8988T (cell line): ENCODE measurements at regions not wholly inside any gene's neighbourhood (a gene's known extent, or its start where the extent isn't known, plus 50 kb on each side); places are given as distances from the start of the nearest gene placed in this dataset.

ENCODE experiments used
- DNase-seq: peaks from one replicate; pipeline ENCODE4 v3.0.0; 2011

DNA sequence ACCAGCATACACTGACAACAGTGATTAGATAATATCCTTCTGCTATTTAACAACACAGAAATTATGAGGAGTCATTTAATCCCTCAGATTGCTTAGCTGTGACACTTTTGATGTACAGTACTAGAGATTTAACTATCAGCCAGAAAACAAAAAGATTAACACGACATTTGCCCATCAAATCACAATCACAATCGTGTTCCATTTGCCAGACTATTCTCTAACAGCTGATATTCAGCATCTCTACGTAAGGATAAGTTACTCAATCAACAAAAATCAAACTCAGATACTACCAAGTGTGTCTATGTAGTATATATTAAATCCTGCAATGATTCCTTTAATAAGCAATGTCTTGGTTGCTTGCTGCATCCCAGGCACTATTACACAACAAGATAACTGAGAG lies 558.7 kb upstream of the USP15 start:
- no peak for DNase-seq

DNA sequence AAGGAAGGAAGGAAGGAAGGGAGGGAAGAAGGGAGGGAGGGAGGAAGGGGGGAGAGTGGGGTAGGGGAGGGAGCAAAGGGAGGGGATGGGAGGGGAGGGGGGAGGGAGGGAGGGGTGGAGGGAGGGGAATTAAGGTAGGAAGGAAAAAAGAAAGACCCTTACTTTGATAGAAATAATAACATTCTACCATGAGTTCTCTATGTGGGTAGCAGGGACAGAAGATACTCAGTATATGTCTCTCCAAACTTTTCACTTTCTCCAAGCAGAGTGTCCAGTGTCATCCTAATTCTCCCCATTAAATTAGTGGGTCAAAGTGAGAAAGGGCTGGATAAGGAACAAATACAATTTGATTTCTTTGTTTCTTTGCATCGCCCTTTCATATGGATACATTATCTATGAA lies 553.4 kb upstream of the USP15 start:
- DNase-seq, result no peak

DNA sequence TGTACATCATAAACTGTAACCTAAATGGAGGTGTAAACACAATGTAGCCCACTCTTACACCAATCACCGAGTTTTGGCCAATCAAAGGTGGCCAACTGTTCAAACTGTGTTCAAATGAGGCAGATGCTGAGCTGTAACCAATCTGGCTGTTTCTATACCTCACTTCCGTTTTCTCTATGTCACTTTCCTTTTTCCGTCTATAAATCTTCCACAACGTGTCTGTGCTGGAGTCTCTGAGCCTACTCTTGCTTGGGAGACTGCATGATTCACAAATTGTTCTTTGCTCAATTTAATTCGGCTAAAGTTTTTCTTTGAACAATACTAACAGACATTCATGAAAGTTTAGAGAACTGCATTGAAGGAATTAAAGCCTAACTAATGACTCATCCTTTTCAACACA lies 547.1 kb upstream of the USP15 start:
- no peak for DNase-seq

DNA sequence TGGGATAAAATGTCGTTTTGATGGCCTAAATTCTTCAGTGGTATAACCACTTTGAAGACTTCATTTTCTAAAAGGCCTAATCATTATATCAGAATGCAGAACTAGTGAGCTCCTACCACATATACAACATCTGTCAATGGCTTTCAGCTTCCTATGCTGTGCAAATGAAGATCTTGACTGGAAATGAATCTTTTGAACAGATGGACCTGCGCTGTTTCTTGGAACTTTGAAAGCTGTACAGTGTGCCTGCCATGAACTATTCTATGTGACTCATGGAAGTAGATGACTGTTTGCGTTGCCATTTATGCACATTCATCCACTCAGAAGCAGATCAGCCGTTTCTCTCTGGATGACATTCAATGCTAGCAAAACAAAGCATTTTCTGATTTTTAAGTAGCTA lies 542.2 kb upstream of the USP15 start:
- no peak for DNase-seq

DNA sequence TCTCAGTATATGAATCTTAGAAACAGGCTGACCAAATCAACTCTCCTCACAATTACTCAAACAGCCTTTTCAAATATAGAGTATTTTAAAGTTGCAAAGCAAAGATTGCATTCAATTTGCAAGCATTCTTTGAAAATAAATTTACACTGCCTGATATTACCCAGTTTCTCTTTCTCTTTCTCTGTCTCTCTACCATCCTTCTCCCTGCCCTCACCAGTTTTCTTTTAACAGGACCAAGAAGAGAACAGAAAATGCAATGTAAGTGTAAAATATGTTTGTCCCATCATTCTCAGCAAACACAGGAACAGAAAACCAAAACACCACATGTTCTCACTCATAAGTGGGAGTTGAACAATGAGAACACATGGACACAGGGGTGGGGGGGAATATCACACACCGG lies 520.3 kb upstream of the USP15 start:
- DNase-seq, result no peak

DNA sequence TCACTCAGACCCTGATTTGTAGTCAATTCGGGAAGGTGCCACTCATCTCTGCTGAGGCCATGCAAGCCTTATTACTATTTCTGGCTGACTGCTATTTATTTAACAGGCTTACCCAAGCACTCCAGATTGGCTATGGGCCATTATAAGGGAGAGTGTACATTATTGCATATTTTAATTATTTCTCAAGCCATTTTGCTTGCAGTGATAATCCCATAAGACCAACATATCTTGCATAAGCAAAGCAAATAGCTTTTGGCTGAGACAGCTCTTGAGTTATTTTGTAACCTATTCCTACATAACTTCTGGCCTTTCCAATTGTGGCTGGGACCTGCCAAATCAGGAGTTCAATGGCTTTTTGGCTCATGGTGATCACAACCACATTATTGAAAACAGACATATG lies 509.6 kb upstream of the USP15 start:
- DNase-seq, result no peak

DNA sequence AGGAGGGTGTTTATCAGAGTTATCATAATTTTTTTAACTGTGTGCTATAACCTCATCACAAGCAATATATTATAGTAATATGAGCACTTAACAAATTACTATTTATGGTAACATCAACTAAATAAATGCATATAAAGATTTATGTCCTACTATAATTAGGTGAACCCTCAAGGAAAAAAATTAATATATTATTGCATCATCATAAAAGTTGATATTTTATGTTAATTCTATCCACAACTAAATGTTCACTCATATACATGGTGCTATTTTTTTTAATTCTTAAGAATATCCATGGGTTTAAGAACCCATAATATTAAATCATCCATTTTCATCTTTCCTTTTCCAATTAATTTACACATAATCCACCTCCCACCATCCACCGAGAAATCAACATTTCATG lies 506.0 kb upstream of the USP15 start:
- DNase-seq, result no peak

DNA sequence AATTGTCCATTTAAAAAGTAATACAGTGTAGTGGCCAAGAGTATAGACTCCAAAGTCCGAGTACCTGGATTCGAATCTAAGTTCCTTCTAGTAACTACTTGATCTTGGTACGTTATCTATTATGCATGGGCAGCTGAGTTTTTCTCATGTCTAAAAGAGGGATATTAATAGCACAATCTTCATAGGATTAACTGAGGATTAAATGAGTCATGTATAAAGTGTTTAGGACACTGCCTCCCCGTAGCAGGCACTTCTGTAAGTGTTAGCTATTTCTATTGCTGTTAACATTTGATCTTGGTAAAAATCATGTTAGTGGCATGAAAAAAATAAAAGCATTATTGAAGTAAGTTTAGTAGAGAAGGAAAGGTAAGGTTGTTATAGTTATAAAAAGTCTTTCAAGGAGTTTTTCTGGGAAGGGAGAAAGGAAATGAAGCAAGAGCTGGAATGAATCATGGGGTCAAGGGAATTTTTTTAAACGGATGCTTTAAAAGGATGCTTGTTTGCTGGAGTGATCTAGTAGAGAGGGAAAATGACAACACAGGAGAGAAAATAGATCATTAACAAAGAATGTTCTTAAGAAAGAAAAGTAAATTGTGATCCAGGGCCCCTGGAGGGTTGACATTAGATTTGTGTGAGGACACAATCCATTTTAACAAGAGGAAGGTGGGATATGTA lies 502.2 kb upstream of the USP15 start:
- no peak for DNase-seq

DNA sequence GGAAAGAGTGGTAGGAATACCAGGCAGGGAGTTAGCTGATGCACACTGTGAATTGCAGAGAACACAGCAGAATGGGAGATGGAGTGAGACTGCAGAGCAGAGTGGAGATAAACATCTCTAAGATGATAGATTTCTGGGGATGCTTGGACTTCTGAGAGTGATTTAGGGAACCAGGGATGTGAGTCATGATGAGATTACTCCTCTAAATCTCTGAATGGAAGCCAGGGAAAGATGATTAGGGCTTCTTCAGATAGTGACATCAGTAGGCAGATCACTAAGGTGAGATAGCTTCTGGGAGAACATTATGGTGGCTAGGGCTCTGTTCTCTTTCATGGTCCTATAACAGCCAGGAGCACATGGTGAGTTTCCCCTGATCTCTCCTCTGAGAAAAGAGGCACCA lies 501.5 kb upstream of the USP15 start:
- no peak for DNase-seq

DNA sequence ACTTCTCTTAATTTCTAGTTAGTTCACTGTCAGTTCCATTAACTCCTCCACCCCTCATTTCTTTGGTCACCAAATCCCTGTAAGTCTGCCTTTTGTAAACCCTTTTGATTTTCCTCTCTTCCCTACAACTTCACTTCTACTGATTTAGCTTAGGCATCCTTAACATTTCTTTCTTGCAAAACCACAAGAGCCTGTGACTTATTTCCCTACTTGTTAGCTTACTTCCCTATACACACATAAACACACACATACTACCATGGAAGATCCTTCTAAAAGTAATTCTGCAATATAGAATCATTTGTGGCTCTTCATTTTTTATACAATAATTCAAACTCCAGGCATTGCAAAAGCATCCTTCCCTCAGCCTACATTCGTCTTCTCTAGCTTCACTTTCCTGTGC lies 494.3 kb upstream of the USP15 start:
- DNase-seq, result no peak

DNA sequence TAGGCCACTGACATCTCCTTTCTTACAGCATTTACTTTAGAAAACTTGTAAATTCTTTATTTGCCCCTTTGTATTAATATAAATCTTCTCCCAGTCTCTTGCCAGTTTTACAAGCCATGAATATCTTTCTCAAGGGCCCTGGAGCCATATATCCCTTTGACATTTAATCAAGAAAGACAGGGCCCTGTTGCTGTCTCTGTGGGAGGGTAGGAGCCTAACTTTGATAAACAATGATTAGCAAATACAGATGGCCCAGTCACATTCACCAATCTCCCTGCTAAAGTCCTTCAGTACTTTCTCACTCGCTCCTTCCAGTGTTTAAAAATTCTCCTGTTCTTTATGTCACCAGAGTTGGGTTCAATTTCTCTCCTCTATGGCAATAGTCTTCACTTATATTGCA lies 479.8 kb upstream of the USP15 start:
- DNase-seq, result no peak

DNA sequence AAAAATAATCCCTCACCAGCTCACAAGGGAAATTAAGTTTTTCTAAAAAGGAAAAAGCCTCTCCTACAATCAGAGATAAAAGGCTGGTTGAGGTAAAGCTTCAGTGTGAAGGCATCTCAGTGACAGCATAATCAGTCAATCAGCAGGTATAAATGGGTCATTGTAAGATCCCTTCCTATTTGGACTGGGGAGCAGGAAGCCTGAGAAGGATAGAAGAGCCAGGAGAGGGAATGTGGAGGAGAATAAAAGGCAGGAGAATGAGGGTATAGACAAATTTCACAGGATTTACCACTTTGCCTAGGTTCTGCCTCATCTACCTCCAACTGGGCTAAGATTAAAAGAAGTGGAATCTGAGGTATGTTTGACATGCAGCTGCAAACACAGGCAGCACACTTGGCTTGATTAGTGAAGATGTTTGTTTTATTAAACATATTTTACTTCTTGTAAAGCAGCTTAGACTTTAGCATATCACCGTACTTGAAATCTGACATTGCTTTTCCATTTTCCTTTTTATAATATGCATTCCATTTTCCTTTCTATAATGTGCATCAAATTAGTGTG lies 479.1 kb upstream of the USP15 start:
- no peak for DNase-seq

DNA sequence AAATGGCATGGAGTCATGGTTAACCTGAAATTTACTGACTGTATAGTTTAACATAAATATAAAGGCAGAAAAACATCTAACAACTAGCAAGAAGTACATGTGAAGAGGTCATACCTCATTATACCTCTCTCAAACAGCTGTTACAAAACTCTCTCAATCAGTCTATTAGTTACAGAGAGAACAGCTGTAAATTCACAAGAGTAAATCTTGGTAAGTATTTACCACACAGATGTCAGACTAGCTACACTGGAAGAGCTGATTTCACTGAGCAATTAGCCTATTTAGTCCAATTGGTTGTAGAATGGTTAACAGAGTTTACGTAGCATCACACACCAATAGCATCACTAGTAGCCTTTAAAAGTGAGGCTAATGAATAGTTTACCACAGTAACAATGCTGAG lies 463.4 kb upstream of the USP15 start:
- no peak for DNase-seq

DNA sequence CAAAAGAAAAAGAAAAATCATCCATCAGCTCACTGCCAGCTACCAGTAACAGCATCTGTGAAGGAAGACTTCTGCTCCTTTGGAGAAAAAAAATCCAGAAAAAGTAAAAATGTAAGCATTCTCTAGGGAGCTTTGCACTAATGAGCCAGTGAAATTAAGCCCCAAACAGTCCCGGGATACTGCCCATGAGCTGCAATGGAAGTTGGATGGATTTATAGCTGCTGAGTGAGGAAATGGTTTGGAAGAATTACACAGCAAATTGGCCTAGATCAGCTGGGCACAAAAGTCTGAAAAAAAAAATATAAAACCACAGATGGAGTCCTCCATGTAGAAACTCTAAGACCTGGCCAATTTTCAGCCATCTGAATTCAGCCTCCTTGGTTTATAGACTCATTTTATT lies 462.9 kb upstream of the USP15 start:
- no peak for DNase-seq

DNA sequence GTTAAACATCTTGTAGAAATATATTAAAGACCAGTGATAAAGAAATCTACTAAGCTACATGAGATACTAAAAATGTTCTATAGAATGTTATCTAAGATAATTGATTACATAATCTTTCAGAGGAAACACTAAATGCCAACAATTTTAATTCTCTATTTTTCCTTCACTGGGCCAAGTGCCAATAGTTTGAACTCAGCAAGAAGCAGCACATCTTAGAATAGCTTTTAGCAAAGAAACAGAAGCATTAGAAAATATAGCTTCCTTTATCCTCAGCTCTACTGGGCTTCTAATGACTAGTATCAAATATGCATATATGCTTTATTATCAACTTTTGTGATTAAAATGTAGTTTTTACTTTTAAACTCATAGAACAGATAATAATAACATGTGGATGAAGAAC lies 461.4 kb upstream of the USP15 start:
- no peak for DNase-seq

DNA sequence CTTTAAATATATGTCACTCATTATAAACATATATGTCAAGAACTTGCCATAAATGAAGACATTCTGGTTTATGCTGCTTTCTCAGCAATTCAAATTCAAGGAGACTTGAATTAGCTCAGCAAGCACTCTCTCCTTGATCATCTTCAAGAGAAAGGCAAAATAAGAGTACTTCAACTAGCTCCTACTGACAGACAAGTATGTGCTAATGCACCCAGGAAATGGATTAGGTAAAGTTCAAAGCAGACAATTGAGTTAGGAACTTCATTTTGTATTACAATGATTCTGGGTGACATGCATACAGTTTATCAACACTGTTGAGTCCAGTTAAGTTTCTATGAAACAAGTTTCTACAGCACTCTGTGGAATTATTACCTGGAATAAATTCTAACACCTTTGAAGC lies 455.9 kb upstream of the USP15 start:
- no peak for DNase-seq

DNA sequence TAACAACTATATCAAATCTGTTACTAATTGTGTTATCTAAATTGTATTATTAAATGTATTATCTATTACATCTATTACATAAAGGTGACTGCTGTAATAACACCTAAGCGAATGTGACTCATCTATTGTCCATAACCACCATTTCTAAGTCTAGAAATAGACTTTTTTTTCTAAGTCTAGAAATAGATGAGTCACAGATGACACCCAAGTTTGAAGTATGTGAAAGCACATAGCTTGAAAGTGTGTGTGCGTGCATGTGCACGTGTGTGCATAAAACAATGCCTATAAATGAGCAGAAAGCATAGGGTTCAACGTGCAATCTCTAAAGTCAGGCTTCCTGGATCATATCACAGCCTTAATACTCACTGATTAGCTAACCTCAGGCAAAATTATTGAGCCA lies 451.3 kb upstream of the USP15 start:
- DNase-seq, result no peak

DNA sequence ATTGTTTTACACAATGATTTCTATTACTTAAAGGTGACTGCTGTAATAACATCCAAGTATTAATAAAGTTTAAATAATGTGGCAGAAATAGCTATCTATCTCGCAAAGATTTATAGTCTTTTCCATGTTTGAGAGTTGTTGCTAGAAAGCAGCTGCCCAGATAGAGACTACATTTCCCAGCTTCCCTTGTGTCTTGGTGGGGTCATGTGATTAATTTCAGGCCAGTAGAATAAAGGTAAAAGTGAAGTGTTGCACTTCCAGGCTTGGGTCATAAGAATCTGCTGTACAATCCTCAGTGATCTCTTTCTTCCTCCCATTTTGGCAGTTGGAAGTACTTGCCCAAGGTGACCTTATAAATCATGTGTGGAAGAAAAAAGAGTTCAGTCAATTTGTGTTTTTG lies 449.7 kb upstream of the USP15 start:
- no peak for DNase-seq

DNA sequence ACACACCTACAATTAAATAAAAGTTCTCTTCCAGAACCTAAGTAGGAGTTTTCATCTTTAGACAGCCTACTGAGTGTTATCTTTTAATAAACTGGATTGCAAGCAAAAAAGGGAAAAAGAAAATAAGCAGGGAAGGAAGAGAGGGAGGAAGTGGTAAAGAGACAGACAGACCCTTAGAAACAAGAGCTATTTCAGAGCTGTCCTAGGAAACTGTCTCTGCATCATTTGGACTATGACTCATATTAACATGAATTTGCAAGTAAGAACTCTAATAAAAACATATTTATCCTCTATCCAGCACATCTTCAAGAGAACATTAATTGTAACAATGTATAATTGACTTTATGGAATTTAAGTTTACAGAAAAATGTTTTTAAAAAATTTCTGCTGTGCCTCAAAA lies 438.8 kb upstream of the USP15 start:
- no peak for DNase-seq

DNA sequence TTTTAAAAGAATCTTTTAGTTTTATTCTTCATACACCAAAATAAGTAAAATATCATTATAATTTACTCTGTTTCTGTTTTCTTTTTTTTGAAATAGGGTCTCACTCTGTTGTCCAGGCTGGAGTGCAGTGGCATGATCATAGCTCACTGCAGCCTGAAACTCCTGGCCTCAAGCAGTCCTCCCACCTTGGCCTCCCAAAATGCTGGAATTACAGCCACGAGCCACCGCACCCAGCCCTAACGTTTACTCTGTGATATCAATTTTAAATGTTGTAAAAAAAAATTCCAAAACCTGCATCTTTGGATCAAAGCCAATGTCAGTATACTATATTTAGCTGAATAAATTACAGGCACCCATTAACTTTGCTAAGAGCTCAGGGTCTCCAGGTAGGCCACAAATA lies 437.1 kb upstream of the USP15 start:
- no peak for DNase-seq

DNA sequence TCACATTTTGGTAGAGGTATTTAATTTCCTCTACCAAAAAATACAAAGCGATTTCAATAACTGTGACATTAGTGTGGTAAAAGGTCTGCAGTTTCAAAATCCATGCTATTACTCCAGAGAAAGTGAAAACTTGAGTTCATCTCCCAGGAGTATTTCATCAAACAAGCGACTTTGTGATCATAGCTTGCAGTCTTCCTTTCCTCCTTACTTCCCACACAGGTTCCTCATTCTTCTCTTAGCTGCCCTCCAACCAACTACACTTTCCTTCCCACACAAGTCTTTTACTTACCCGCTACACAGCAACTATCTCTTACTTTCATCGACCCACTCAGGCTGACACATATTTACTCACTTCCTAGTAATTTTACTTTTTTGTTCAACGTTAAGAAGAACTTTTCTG lies 413.4 kb upstream of the USP15 start:
- DNase-seq, result no peak

DNA sequence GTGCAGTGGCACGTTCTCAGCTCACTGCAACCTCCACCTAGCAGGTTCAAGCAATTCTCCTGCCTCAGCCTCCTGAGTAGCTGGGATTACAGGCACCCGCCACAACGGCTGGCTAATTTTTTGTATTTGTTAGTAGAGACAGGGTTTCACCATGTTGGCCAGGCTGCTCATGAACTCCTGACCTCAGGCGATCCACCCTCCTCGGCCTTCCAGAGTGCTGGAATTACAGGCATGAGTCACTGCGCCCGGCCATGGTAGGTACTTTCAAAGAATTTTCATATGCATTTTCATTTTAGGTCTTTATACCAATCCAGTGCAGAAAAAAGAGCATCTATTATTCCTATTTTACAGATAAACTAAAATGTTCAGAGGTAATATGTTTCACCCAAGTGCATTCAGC lies 411.3 kb upstream of the USP15 start:
- no peak for DNase-seq

DNA sequence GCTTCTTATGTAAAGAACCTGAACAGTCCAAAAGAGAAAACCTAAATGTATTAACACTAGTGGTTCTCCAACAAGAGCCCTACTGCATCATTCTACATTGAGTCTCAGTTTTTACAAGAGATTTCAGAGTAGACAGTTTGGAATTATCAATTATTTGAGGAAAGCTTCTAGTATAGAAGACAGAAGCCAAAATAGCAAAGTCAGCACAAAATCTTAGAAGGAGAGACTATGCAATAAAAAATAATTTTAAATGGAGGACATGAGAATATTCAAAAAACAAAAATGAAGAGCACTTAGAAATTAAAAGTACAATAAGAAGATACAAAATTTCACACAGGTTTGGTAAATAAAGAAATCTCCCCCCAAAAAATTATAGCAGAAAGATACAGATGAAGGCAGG lies 406.3 kb upstream of the USP15 start:
- no peak for DNase-seq

DNA sequence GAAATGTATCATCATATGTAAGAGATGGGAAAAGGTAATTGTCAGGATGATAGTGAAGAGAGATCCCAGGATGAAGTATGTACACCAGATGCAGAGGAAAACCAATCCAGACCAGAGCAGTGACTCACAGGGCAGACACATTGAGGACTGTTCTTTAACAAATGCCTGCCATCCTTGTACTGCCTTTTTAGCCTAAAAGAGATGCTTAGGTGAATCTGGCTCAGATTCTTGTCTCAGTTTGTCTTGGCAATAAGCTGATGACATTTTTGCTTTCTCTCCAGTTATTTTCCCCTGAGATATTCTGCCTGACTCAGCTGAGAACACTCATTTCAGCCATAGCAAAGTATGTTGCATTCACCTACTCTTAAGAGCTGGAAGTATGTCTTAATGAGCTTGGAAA lies 405.3 kb upstream of the USP15 start:
- no peak for DNase-seq

DNA sequence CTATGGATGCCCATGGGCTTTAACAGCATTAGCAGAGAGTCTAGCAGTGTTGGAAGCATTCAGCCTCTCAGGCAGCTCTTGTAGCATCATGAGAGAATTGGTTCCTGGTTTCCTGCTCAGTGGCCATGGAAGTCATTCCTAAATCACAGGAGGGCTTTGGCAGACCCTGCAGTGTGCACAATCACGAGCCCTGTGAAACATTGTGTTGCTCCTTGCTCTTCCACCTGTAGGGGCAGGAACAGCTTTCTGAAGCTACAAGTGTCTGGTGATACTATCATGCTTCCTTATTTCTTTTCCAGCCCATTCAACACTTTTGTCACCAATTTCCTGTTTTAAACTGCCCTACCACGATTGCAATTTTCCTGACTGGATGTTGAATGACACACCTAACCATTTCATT lies 402.2 kb upstream of the USP15 start:
- no peak for DNase-seq

DNA sequence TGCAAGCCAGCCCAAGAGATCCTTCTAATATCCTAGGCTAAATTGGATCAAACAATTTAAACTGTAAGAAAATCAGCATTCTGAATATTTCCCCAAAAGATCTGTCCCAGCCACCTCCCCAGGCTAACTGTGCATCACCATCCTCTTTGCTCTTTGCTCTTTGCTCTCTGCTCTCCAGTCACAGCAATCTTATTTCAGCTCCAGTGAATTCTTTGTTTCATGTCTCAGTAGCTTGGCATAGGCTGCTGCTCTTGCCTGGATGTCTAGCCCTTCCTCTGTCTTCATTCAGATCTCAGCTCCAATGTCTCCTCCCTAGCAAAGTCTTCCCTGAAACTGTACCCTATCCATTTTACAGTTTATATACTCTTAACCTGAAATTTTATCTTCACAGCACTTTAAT lies 399.8 kb upstream of the USP15 start:
- DNase-seq, result no peak
